ENCODE measurements at regions not wholly inside any gene's neighbourhood (a gene's known extent, or its start where the extent isn't known, plus 50 kb on each side); places are given as distances from the start of the nearest gene placed in this dataset.

GRCh38 chr6:132937466-132937906 lies 123.1 kb downstream of the RPS12 start:
- DNase-seq: no peak

- DNase-seq: no peak
These were observed 134.5 kb downstream of the RPS12 start for GRCh38 chr6:132948889-132949288.

GRCh38 chr6:132950566-132950965 lies 136.2 kb downstream of the RPS12 start:
- DNase-seq: no peak

GRCh38 chr6:132952031-132952867 lies 137.9 kb downstream of the RPS12 start:
- no peak for DNase-seq

GRCh38 chr6:132952986-132953385 lies 138.6 kb downstream of the RPS12 start:
- no peak for DNase-seq

- no peak for DNase-seq
These were observed 139.9 kb downstream of the RPS12 start for GRCh38 chr6:132954222-132954621.

- DNase-seq: no peak
These were observed 140.6 kb downstream of the RPS12 start for GRCh38 chr6:132954936-132955335.

GRCh38 chr6:132959639-132960326 lies 145.4 kb downstream of the RPS12 start:
- DNase-seq: no peak

- DNase-seq: no peak
These were observed 146.4 kb downstream of the RPS12 start for GRCh38 chr6:132960720-132961119.

GRCh38 chr6:132961122-132961521 lies 146.8 kb downstream of the RPS12 start:
- no peak for DNase-seq

GRCh38 chr6:132961610-132962009 lies 147.2 kb downstream of the RPS12 start:
- DNase-seq: no peak

- peak; percentile 33 for DNase-seq
These were observed 148.8 kb downstream of the RPS12 start for GRCh38 chr6:132962936-132963868.

GRCh38 chr6:132964101-132964867 lies 149.9 kb downstream of the RPS12 start:
- no peak for DNase-seq

GRCh38 chr6:132964868-132965382 lies 150.6 kb downstream of the RPS12 start:
- no peak for DNase-seq

- no peak for DNase-seq
These were observed 153.5 kb downstream of the RPS12 start for GRCh38 chr6:132967871-132968270.

- DNase-seq: no peak
These were observed 154.1 kb downstream of the RPS12 start for GRCh38 chr6:132968419-132968950.

GRCh38 chr6:132969196-132969595 lies 154.8 kb downstream of the RPS12 start:
- no peak for DNase-seq

- DNase-seq: no peak
These were observed 157.3 kb downstream of the RPS12 start for GRCh38 chr6:132971676-132972075.

- no peak for DNase-seq
These were observed 157.9 kb downstream of the RPS12 start for GRCh38 chr6:132972254-132972653.

- no peak for DNase-seq
These were observed 158.6 kb downstream of the RPS12 start for GRCh38 chr6:132972971-132973370.

GRCh38 chr6:132973514-132973993 lies 159.2 kb downstream of the RPS12 start:
- no peak for DNase-seq

- no peak for DNase-seq
These were observed 159.8 kb downstream of the RPS12 start for GRCh38 chr6:132974122-132974521.

All from T-helper 9 cell (primary cell).